GM12864 (cell line): ENCODE measurements at regions not wholly inside any gene's neighbourhood (a gene's known extent, or its start where the extent isn't known, plus 50 kb on each side); places are given as distances from the start of the nearest gene placed in this dataset.
"Not testable (repeated sequence)": the region's sequence is repeated elsewhere in the genome, so short reads cannot be mapped to it uniquely, and the experiment has no call there.

ENCODE experiments used
- DNase-seq: peaks from one replicate; pipeline ENCODE4 v3.0.0-alpha.2; 2011; ENCODE audit warnings: low read depth
- H3K4me3 ChIP-seq: 2 replicates; pipeline ENCODE4 v1.5.1; 2011; ENCODE audit warnings: mild to moderate bottlenecking, low read depth, low read length, control low read depth
- CTCF ChIP-seq: IDR thresholded peaks from 2 replicates; pipeline ENCODE4 v1.5.1; 2011; ENCODE audit warnings: low read depth, mild to moderate bottlenecking, moderate library complexity, low read length, control low read depth, inconsistent platforms; ENCODE audit errors: missing control alignments

DNA sequence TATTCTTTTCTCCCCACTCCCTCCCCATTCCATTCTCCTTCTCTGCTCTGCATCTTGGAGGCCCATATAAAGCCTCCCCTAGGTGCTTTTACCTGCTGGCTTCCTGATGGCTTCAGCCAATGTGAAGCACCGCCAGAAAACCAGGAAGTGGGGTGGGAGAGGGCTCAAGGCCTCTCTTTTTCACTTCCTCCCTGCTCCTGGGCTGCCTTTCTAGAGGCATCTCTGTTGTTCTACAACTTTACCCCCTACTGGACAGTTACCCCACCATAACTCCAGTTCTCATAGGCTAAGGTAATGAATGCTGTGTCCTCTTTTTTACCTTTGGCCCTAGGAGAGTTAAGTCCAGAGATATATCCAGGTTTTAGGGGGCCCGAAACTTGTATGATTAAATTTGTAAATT is 62.4 kb upstream of the PPARGC1A start:
- no peak overlapping the region for H3K4me3 ChIP-seq
- DNase-seq, result no peak
- no peak for TF ChIP-seq CTCF

DNA sequence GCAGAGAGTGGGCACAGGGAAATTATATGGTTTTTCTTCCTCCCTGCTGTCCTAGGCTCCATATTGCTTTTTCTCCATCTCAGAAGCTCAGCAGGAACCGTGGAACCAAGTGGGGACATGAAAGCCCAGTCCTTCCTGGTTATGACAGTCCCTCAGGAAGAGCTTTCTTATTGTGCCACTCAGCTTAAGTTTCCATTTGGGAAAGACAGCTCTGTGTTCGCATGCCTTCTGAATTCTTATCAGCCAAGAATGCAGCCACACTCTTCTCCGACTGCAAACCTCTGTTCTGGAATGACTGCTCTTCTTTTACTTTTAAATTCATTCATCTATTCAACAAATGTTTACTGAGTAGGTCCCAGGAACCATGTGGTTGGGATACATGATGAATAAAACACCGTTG is 58.0 kb upstream of the PPARGC1A start:
- TF ChIP-seq CTCF, result no peak
- no peak for DNase-seq
- no peak overlapping the region for H3K4me3 ChIP-seq

DNA sequence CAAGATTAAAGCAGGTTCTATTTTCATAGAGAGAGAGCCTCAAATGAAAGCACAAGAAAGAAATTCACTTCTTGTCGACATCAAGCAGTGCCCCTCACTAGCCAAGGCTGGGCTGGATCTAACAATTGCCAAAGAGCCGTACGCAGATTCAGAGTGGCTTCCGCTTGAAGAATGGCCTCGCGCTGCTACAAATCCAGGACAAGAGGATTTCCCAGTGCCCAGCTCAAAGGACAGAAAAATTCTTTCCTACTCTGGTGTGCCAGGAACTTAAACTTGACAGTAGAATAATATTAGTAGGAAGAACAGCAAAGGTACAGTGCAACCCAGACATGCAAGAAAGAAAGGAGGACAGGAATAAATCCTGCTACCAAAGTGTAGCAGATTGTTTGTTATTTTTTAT is 56.5 kb upstream of the PPARGC1A start:
- DNase-seq, result no peak
- H3K4me3 ChIP-seq, result no peak overlapping the region
- no peak for TF ChIP-seq CTCF

DNA sequence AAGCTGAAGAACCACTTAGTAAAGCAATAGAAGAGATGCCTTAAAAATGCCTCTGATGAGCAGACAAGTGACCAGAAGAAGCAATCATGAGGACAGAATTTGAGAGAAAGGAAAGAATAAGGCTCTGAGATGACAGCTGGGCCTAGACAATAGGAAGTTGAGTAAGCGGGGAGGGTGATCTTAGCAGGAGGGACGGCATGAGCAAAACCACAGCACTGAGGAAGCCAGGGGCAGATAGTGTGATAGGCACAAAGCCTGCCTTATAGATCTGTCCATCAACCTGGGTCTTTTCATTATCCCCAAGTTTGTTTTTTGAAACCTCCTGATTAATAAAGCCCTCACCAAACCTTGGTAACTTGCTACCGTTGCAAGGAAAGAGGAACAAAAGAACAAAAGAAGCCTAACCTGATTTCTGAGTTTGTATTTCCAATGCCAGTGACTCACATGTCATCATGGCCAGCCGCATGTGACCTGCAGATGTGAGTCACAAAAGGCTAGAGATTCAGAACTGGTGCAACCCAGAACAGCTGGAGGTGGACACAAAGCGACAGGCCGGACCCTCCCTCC is 55.7 kb upstream of the PPARGC1A start:
- DNase-seq, result no peak
- TF ChIP-seq CTCF, result no peak
- H3K4me3 ChIP-seq, result no peak overlapping the region

GRCh38 chr4:23944556-23944955 is 54.7 kb upstream of the PPARGC1A start:
- not testable (repeated sequence) for H3K4me3 ChIP-seq, DNase-seq

DNA sequence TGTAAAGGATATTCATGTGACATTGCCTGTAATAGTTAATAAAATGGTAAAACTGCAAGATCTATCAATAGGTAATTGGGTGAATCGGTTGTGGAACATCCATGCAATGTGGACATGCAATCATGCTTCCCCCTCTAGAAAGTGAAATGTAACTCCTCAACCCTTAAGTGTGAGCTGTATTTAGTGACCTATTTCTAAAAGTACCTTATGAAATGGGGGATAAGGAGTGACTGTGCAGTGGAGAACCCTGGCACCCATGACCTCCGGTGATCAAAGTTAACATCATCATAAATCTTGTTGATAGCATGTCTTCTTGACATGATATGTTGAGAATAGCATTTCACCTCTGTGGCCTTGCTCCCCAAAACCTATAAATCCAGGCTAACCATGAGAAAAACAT is 53.6 kb upstream of the PPARGC1A start:
- DNase-seq, result no peak
- no peak for TF ChIP-seq CTCF
- no peak overlapping the region for H3K4me3 ChIP-seq

GRCh38 chr4:23942471-23942870 is 52.6 kb upstream of the PPARGC1A start:
- TF ChIP-seq CTCF, result no peak
- DNase-seq, result no peak

More at GRCh38 chr4:23942471-23942870, 52.6 kb upstream of the PPARGC1A start:
- H3K4me3 ChIP-seq, result no peak overlapping the region
